Mesothelial cell of epicardium (in vitro differentiated cells): ENCODE measurements at regions not wholly inside any gene's neighbourhood (a gene's known extent, or its start where the extent isn't known, plus 50 kb on each side); places are given as distances from the start of the nearest gene placed in this dataset.
A peak's percentile ranks its signal among the peaks of the same experiment; 100 is the strongest.

Experiments
- DNase-seq, 2 experiments: peaks; one replicate each; pipeline ENCODE4 v3.0.0; 2021; ENCODE audit warnings: low spot score in 2 of 2; ENCODE audit not compliant: unreplicated experiment in 2 of 2
- H3K27ac Mint-ChIP-seq: 2 replicates; pipeline ENCODE4 v1.8.0; 2021; ENCODE audit warnings: mixed read lengths
- H3K27me3 Mint-ChIP-seq: 2 replicates; pipeline ENCODE4 v1.8.0; 2021; ENCODE audit warnings: low read depth, mixed read lengths
- H3K36me3 Mint-ChIP-seq: 2 replicates; pipeline ENCODE4 v1.8.0; 2021; ENCODE audit warnings: mixed read lengths
- H3K4me1 Mint-ChIP-seq: 2 replicates; pipeline ENCODE4 v1.8.0; 2021; ENCODE audit warnings: mixed read lengths
- H3K4me3 Mint-ChIP-seq: 2 replicates; pipeline ENCODE4 v1.8.0; 2021; ENCODE audit warnings: mild to moderate bottlenecking, moderate library complexity, mixed read lengths
- H3K9me3 Mint-ChIP-seq: 2 replicates; pipeline ENCODE4 v1.8.0; 2021; ENCODE audit warnings: mixed read lengths
- CTCF ChIP-seq: fragments of 200-600 bp; sonication (generic); IDR thresholded peaks from one replicate; pipeline ENCODE4 v1.5.0; 2021; ENCODE audit warnings: antibody characterized with exemption; ENCODE audit not compliant: unreplicated experiment

DNA sequence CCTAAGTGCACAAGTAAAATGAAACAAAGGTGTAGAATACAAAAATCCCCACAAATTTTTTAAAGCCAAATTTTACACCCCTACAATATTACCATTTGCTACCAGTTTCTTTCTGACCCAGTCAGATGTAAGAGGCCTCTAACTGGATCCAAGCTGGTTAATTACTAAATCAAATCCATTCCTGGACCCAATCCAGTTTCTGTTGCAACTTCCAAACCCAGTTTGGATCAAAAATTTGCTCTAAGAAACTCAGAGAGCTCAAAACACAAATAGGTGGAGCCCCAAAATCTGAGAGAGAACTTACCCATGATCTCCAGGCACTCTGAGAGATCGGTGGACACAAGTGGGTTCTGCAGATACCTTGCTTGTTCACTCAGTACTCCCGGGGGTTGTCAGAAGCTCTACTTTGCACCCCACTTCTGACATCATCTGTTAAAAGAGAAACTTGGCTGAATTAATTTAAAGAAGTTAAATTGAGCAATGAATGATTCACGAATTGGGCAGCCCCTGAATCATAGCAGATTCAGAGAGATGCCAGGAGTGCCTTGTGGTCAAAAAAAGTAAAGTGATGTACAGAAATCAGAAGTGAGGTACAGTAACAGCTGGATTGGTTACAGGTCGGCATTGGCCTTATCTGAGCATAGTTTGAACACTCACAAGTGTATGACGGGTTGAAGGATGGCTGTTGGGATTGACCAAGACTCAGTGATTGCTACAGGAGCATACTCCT lies 448.0 kb downstream of the KCNT2 start:
- H3K27ac Mint-ChIP-seq: no peak overlapping the region
- DNase-seq: no peak
- no peaks in the 10 kb centered on the region for H3K36me3 Mint-ChIP-seq
- H3K9me3 Mint-ChIP-seq: peaks cover 5% of the 10 kb centered on the region
- TF ChIP-seq CTCF: no peak
- H3K27me3 Mint-ChIP-seq: no peaks in the 10 kb centered on the region
- no peak overlapping the region for H3K4me3 Mint-ChIP-seq
- H3K4me1 Mint-ChIP-seq: no peaks in the 10 kb centered on the region

DNA sequence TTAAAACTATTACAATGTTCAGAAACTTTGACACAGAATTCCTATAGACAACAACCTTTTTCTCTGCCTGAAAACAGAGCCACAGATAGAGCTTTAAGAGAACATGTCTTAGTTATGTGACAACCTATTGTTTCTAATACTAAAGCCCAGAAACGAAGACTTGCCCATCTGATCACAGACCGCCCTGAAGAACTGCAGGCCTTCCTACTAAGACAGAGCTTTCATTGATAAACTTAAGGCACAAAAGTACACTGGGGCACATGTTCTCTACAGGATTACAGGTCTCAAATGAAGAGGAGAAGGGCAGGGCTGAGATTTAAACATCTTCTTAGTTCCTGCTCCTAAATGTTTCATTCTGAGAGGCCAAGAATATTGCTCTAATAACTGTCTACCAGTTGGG lies 452.7 kb downstream of the KCNT2 start:
- H3K4me3 Mint-ChIP-seq: no peak overlapping the region

GRCh38 chr1:196152975-196153374 lies 455.3 kb downstream of the KCNT2 start:
- TF ChIP-seq CTCF: no peak
- H3K4me1 Mint-ChIP-seq: peaks cover 19% of the 10 kb centered on the region
- no peak overlapping the region for H3K27ac Mint-ChIP-seq
- no peak overlapping the region for H3K4me3 Mint-ChIP-seq
- no peaks in the 10 kb centered on the region for H3K36me3 Mint-ChIP-seq
- no peak for DNase-seq
- H3K27me3 Mint-ChIP-seq: no peaks in the 10 kb centered on the region
- peaks cover 7% of the 10 kb centered on the region for H3K9me3 Mint-ChIP-seq

More for the DNA sequence above, 452.7 kb downstream of the KCNT2 start:
- no peaks in the 10 kb centered on the region for H3K36me3 Mint-ChIP-seq
- DNase-seq: no peak
- no peaks in the 10 kb centered on the region for H3K27me3 Mint-ChIP-seq
- H3K4me1 Mint-ChIP-seq: peaks cover 3% of the 10 kb centered on the region
- H3K9me3 Mint-ChIP-seq: peaks cover 7% of the 10 kb centered on the region
- H3K27ac Mint-ChIP-seq: no peak overlapping the region
- no peak for TF ChIP-seq CTCF

DNA sequence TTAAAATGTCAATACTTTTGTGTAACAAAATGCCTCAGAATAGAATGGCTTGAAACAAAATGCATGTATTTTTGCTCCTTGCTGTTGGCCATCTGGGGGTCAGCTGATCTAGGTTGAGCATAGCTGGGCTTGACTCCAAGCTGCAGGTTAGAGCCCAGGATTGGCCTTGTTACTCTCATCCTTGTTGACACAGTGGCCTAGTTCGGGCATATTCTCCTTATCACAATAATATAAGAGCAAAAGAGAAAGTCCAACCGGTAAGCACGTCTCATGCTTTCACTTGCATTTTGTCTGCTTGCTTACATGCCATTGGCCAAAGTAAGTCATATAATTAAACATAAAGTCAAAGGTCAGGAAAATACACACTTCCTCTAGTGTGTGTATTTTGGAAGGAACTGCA lies 456.2 kb downstream of the KCNT2 start:
- Mint-ChIP-seq H3K36me3 (no peaks in the 10 kb centered on the region), H3K9me3 (peaks cover 7% of the 10 kb centered on the region), H3K4me3 (no peak overlapping the region), H3K4me1 (peaks cover 22% of the 10 kb centered on the region), H3K27ac (no peak overlapping the region), H3K27me3 (no peaks in the 10 kb centered on the region)
- no peak for TF ChIP-seq CTCF
- DNase-seq: no peak

- peaks cover 35% of the 10 kb centered on the region for H3K4me1 Mint-ChIP-seq
- no peak overlapping the region for H3K27ac Mint-ChIP-seq
- TF ChIP-seq CTCF: peak; percentile 81
- H3K36me3 Mint-ChIP-seq: no peaks in the 10 kb centered on the region
- no peaks in the 10 kb centered on the region for H3K27me3 Mint-ChIP-seq
- H3K4me3 Mint-ChIP-seq: no peak overlapping the region
- H3K9me3 Mint-ChIP-seq: peaks cover 1% of the 10 kb centered on the region
- no peak for DNase-seq
Measured at GRCh38 chr1:196148367-196148970, 459.8 kb downstream of the KCNT2 start.
